HFF-Myc (cell line): ENCODE measurements at regions not wholly inside any gene's neighbourhood (a gene's known extent, or its start where the extent isn't known, plus 50 kb on each side); places are given as distances from the start of the nearest gene placed in this dataset.

Source experiments
- DNase-seq: peaks from one replicate; pipeline ENCODE4 v3.0.0-alpha.2; 2011; ENCODE audit warnings: low read depth; ENCODE audit errors: extremely low read depth
- H3K4me3 ChIP-seq: replicated peaks from 2 replicates; pipeline ENCODE4 v1.5.1; 2011; ENCODE audit warnings: low read depth, mild to moderate bottlenecking, control low read depth, low read length
- TF ChIP-seq, protein P1 (sequence below): IDR thresholded peaks from 2 replicates; pipeline ENCODE4 v1.5.1; 2012; ENCODE audit warnings: mild to moderate bottlenecking, low read depth, low read length, control low read depth; ENCODE audit errors: missing control alignments

DNA sequence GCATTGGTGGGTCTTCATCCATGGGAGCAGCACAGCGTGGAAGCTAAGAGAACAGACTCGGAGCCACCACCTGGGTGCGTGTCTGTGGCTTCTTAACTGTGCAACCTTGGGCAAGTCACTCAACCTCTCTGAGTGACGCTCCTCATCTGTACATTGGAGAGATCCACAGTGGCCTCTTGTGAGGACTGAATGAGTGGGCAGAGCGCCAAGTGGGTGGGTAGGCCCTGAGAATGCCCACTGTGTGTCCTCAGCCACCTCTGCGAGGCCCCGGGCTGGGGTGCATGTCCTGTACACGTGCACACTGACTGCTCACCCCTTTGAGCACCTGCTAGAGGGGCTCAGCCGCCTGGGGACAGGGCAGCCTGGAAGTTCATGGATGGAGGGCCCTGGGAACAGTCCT, 99.6 kb upstream of the PRR23E start:
- TF ChIP-seq, protein P1, sequence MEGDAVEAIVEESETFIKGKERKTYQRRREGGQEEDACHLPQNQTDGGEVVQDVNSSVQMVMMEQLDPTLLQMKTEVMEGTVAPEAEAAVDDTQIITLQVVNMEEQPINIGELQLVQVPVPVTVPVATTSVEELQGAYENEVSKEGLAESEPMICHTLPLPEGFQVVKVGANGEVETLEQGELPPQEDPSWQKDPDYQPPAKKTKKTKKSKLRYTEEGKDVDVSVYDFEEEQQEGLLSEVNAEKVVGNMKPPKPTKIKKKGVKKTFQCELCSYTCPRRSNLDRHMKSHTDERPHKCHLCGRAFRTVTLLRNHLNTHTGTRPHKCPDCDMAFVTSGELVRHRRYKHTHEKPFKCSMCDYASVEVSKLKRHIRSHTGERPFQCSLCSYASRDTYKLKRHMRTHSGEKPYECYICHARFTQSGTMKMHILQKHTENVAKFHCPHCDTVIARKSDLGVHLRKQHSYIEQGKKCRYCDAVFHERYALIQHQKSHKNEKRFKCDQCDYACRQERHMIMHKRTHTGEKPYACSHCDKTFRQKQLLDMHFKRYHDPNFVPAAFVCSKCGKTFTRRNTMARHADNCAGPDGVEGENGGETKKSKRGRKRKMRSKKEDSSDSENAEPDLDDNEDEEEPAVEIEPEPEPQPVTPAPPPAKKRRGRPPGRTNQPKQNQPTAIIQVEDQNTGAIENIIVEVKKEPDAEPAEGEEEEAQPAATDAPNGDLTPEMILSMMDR = no peak
- no peak for DNase-seq
- no peak overlapping the region for H3K4me3 ChIP-seq

DNA sequence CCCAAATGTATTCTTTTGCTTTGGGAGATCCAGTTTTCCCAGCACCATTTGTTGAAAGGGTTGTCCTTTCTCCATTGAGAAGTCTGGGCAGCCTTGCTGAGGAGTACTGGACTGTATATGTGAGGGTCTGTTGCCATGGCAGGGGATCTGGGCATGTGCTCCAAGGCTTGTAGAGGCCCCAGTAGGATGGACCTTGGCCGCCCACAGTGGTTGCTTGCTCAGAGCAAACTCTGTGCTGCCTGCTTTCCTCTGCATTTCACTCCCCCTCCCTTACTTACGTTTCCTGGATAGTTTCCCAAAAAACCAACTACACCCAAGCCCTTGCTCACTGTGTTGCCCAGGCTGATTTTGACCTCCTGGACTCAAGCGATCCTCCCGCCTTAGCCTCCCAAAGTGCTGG, 97.2 kb upstream of the PRR23E start:
- no peak for DNase-seq
- no peak overlapping the region for H3K4me3 ChIP-seq
- TF ChIP-seq, protein P1 = no peak

- no peak for DNase-seq
- no peak overlapping the region for H3K4me3 ChIP-seq
- TF ChIP-seq, protein P1 = no peak
Observed at GRCh38 chr3:127096256-127097071, 96.5 kb upstream of the PRR23E start.

DNA sequence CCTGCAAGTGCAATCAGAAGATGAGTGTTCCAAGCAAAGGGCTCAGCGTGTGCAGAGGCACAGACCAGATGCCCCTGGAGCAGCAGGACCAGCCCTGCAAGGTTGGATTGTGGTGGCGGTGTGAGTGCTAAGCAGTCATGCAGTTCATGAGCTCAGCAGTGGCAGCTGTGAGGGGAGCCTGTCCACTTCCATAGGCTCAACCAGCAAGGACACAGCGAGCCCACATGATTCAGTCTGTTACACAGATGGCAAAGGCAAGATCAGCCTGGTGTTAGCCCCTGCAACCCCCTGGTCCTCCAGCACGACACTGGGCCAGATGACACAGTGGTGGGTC, 95.9 kb upstream of the PRR23E start:
- no peak overlapping the region for H3K4me3 ChIP-seq
- no peak for DNase-seq
- TF ChIP-seq, protein P1 = no peak

GRCh38 chr3:127097481-127097880, 95.5 kb upstream of the PRR23E start:
- no peak for DNase-seq
- no peak overlapping the region for H3K4me3 ChIP-seq
- TF ChIP-seq, protein P1 = no peak

GRCh38 chr3:127099982-127100381, 92.9 kb upstream of the PRR23E start:
- no peak overlapping the region for H3K4me3 ChIP-seq
- TF ChIP-seq, protein P1 = no peak
- DNase-seq = no peak
